OCI-M2 (cell line): ENCODE measurements at regions not wholly inside any gene's neighbourhood (a gene's known extent, or its start where the extent isn't known, plus 50 kb on each side); places are given as distances from the start of the nearest gene placed in this dataset.
"Not testable (repeated sequence)": the region's sequence is repeated elsewhere in the genome, so short reads cannot be mapped to it uniquely, and the experiment has no call there.

Experiments used
- DNase-seq: peaks from one replicate; lab custom pipeline; 2025; ENCODE audit not compliant: unreplicated experiment; lab: John Stamatoyannopoulos, UW

DNA sequence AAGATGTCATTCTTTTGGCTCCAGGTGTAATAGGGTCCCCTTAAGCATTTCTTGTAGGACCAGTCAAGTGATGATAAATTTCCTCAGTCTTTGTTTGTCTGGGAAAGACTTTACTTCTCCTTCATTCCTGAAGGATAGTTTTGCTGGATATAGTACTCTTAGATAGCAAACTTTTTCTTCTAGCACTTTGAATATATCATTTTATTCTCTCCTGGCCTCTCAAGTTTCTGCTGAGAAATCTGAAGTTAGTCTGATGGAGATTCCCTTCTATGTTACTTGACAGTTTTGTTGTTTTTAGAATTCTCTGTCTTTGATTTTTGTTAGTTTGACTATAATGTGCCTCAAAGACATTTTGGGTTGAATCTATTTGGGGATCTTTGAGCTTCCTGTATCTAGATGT lies 181.2 kb upstream of the HES1 start:
- DNase-seq: no peak

DNA sequence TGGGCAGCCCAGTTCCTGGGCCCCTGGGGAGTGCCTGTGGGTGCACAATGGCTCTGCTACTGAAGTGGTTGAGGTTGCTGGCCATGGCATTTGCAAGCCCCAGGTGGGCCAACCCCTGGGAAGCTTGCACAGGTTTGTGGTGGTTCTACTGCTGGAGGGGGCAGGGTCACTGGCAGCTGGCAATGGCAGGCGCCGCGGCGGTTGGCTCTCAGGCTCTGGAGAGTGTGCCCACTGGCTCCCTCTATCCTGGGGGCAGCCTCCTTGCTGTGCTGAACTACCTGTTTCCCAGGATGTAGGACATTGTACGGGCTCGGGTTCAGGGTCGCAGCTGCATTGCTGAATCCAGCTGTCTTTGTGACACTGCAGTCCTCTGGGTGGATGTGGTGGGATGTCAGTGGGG lies 180.2 kb upstream of the HES1 start:
- no peak for DNase-seq

DNA sequence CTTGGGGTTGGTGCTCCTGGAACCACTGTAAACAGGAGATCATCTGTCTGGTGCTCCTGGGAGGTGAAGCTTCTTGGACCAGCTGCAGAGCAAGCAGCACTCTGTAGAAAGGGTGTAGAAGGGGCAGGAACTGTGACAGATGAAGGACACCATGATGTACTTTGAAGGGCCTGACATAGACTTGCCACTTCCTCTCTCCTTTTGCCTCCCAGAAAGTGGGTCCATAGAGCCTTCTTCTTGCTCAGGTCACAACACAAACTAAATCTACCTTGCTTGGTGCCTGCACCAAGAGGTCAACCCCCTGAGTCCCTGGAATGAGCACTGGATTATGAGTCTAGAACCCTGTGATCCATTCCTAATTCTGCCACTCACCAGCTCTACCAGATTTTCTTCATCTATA lies 176.1 kb upstream of the HES1 start:
- no peak for DNase-seq

DNA sequence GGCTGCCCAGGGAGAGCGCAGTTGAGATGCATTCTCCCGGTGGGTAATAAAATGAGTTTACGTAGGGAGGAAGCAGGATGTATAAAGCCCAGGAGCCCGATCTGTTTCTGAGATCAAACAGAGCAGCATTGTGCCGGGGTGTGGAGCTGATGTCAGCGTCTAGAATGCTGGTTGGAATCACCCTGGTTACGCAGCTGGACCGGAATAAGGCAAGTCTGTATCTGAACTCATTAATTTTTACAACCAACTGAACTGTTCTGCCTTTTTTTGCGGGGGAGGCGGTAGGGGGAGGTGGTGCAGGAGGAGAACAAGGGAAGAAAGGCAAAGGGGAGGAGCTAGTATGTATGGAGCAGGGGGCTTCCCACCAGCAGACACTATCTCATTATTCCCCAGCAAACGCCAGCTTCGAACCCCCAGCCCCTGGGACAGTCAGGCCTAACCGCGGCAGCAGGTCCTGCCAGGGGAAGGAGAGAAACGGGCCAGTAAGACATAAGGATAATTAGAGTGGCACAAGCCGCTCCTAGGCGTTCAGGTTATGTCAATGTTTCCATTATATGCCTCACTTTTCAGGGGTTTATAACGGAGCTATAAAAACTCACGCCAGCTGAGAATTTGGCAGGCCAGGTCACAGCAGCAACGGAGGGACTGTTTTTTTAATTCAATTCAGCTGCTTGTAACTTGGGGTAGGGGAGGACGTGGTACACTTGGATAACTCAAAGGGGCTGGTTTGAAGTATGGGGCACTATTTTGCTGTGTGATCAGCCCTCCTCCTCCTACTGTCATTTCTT lies 175.3 kb upstream of the HES1 start:
- DNase-seq: no peak

DNA sequence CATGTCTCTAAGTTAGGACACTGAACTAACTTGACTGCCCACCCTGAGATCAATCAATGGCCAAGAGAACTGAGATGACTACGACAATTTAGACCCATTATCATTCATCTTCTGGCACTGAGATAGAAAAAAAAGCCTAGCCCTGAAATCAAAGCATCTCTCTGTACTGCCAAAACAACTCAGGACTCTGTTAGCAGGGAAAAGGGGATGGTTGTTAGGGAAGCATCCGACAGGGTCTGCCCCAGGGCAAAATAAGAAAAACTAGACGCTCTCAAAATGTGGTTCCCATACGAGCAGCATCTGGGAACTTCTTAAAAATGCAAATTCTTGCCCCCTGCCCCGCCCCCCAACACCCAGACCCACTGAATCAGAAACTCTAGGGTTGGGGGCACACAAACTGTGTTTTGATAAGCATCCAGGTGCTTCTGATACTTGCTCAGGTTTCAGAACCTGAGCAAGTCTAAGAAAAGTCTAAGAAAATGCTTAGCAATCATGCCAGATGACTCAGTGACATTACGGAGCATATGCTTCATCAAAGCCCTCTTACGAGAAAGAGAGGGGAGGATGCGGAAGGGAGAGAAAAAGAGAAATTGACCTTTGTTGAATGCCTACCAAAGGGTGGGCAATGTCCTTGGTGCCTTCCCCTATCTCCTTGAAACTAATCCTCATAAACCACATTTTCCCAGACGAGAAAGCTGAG lies 172.8 kb upstream of the HES1 start:
- no peak for DNase-seq

DNA sequence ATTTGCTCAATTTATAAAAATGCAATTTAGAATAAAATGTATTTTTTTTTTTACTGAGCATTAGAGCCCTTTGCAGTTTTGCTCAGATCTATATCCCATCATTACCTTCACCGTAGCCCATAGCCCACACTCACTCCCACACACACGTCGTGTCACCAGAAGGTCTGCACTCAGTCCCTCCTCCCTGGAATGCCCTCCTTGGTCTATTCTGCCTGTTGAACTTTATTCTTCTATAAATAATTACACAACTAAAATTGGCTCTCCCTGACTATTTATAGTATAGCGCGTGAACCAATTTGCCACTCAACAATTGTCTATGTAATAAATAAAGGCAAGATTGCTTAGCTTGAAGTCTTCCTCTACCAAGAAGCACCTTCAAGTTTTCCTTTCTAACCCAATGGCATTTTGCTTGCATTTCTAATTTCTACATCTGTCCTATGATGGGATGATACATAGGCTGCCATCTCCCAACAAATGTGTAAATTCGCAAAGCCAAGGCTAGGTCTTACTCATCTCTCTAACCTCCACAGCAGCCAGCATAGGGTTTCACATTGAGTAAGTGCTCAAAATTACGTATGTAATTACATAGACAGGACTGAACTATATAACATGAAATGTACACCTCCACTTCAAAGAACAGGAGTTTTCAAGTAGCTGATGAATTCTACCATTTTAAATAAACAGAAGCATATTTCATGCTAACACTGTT lies 172.0 kb upstream of the HES1 start:
- DNase-seq: no peak

DNA sequence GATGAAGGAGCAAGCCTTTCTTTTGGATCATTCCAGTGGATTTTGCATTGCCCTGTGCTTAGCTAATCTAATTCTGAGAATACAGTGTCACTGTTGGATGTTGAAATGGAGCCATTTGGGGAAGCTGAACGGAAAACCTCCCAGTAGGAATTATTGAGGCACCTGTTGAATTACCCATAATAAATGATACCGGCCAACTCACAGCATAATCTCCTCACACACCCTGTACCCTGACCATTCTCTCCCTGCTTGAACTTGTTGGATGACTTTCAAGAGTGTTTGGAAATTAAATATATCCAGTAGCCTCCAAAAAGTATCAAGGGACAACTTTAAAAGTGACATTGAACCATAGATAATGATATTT lies 171.4 kb upstream of the HES1 start:
- no peak for DNase-seq

DNA sequence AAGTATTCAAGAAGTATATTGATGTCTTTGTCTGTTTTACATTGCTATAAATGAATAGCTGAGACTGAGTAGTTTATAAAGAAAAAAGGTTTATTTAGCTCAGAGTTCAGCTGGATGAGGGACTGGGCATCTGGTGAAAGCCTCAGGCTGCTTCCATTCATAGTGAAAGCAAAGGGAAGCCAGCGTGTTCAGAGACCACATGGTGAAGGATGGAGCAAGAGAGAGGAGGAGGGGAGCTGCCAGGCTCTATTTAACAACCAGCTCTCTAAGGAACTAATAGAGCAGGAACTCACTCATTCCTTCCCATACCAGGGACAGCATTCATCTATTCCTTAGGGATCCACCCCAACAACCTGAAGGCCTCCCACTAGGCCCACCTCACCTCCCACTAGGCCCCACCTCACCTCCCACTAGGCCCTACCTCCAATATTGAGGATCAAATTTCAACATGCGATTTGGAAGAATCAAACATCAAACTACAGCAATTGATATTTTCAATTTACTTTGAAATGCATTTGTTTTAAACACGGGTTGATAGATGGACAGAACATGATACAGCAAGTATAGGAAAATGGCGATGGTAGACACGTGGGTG lies 167.5 kb upstream of the HES1 start:
- no peak for DNase-seq

DNA sequence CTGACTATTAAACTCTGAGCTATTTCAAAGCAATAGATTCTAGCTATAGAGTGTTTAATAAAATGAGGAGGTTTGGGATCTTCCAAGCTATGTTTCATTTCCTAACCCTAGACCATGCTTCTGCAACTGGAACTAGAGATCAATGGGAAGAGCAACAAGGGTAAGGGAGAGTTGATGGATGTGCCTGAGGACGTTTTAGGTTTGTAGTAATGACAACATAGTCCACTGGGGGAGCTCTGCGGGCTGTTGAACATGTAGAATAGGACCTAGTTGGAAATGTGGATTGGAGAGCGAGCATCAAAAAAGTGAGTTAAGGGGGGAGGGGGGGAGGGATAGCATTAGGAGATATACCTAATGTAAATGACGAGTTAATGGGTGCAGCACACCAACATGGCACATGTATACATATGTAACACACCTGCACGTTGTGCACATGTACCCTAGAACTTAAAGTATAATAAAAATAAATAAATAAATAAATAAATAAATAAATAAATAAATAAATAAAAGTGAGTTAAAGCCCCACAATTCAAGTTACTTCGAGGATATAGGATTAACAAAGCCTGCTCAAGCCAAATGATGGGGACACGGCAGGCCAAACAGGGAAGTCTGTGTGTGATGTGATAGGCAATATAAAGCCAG lies 165.7 kb upstream of the HES1 start:
- DNase-seq: not testable (repeated sequence)

DNA sequence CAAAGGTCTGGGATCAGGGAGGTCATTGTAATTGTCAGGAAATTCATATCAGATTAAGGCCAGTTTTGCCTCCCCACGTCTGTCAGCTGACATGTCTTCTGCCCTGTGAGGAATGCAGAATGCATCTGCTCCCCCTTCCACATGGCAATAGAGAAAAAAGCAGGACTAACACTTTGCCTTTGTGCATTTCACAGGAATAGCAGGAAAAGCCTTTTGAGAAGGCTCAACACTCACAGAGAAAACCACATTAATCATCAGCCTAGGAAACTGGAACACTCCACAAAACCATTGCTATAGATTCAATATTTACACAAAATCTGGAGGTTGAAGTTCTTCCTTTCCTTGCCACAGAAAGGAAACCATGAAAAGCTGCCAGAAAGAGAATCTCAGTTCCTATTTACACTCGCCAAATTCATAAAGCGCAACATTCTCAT lies 165.2 kb upstream of the HES1 start:
- DNase-seq: no peak

DNA sequence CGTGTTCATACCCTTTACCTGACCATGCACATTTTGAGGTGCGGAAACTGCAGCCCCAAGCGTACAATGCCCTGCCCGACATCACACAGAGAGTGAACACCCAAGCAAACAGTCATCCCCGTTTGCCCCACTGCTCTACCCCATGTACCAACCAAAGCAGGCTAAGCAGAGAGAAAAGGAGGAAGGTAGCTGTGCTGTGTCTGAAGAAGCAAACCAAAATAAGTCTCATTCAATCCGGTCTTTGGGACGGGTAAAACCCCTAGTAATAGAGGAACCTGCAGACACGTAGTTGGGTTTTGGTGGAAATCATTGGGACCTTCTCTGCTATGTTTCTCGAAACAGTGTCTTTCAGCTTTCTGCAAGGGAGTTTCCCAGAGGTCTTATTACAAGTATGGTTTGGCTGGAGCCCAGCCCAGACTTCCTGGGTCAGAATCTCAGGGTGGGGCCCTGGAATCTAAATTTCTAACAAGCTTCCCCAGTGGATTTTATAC lies 164.6 kb upstream of the HES1 start:
- no peak for DNase-seq

DNA sequence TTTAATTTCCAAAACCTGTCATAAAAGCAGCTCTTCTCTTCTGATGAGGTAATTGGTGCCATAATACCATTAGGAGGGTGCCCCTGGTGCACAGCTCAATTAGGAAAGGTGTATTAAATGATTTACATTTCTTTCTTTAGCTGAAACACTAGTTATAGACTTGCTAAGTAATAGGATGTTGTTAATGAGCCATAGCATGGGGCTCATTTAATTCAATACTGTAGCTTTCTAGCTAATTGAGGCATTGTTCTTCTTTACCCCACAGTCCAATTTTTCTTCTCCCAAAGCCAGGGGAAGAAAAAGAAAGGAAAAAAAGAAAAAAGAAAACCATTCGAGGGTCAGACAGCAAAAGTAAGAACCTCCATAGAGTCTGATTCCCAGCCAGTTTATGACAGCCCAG lies 164.0 kb upstream of the HES1 start:
- DNase-seq: no peak

DNA sequence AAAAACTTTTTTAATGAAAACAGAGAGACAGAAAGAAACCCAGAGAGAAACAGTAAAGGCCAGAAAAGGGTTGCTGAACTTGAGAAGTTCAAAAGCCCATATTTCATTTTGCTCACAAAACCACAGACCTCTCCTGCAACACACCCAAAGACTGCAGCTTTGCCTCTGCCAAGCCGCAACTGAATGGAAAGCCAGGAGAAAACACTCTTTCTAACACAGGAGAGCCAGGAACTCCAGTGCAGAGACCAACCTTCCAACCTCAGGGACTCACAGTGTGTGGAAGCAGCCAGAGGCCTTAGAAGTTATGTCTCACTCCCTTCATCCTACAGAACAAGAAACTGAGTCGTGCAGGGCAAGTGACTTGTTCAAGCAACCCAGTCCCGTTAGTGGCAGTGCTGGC lies 163.1 kb upstream of the HES1 start:
- no peak for DNase-seq

DNA sequence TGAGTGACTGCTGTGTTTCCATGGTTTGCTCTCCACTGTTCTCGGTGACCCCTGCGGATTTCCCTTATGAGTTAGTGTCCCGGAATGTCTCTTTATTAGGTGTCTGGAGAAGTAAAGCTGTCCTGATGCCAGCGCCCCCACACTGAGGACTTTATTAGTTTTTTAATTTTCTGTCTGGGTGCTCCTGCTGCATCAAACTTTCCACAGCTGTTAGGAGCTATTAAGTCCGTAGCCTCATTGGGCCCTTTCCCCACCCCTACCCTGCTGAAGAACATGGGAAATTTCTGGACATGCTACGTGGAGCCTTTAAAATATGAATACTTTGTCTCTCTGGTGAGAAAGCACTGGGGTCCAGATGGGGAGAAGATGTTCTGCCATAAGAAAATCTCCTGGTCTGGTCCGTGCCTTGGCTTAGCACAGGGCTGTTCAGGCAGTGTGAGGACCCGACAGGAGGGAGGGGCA lies 161.7 kb upstream of the HES1 start:
- DNase-seq: no peak

DNA sequence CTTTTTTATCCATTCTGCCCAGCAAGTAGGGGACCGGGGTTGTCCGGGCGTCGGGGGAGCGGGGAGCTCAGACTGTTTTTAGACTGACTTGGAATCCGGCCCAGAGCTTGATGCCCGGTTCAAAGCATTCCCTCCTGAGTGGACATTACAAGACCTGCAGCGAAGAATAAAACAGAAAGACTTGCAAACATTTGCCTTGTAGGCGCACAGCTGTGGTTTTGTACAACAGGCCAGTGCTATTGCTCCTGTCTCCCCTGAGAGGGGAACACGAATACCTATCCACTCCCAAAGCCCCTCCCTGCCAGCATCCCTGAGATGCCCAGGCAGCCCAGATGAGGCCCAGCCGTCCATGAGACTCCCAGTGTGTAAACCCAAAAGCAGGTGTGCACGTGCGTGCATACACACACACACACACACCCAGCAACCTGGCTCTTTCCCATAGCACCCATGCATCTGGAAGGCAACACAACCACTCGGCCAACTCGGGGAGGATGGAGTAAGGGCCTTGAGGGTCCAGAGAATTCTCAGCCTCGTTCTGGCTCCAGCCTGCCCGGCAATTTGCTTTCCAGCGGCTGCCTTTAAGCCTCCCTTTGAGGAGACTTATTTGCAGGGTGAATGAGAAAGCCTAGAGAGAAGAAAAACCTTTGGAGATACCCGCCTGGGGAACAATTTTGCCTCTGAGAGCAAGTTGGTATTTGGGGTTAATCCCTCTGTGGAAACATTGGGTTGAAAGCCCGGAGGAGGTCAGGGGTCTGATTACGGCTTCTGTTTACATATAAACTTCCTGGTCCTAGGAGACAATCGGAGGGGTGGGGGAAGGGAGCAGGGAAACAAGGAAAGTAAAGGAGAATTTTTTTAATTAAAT lies 161.0 kb upstream of the HES1 start:
- no peak for DNase-seq

DNA sequence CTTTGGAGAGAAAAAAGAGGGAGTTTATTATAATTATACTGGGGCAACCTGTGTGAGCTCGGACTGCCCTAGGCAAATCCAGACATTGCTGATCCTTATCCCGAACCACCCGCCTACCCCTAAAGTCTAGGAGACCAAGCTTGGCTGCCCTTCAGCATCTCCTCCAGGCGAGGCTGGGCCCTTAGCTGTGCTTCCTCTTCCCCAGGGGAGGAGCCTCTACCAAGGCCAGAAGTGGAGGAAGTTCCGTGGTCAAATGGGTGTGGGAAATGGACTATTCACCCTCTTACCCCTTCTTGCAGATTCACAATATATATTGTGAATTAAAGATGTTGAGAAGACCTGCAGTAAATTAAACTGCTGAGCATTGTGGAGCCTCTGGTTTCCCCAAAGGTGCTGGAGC lies 158.3 kb upstream of the HES1 start:
- DNase-seq: no peak

DNA sequence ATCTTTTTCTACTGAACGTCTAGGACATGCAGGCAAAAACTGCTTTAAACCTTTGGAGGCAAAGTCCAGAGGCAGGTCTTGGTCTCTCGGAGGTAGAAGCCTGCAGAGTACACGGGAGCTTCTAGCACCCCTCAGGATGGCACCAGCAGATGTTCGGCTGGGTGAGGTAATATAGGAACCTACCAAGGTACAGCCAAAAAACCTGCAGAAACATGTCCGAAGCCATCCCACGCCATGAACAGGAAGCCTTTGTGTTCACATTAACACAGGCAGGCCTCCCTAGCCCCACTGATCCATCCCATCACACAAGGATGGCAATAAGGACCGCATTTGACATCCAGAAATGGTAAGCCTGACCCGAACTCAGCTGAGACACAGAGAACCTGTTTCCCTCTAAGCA lies 157.9 kb upstream of the HES1 start:
- DNase-seq: no peak

DNA sequence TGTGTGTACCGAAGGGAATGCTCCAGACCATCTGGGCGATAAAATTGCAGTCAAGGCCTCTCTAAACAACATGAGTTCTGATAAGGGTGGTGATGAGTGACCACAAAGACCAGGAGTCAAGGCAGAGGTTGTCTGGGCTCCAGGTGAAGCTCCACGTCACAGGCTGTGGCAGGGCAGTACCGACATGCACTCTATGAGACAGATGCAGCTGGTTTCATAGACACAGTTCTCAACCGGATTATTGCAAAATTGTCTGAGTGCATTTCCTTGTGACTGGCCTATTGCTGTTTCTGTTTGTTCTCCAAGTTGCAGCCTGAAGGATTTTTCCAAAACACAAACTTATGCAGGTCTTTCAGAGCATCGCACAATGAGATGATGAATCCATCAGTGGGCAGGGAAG lies 157.5 kb upstream of the HES1 start:
- no peak for DNase-seq

DNA sequence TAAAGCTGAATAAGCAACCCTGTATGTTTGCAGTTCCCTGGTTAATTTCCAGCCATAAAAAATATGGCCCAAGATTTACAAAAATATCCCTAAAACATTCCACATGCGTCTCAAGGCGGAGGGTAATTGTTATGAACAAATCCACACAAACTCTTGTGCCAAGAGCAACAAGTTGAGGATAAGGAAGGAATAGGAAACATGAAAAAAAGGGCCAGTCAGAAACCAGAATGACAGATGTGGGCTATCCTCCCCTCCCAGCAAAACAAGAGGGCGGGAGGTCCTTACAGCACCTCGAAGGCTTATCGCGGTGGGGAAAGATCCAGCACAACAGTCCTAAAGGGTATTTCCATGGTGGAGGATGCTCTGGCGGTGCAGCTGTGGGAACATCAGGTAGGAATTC lies 155.6 kb upstream of the HES1 start:
- no peak for DNase-seq

DNA sequence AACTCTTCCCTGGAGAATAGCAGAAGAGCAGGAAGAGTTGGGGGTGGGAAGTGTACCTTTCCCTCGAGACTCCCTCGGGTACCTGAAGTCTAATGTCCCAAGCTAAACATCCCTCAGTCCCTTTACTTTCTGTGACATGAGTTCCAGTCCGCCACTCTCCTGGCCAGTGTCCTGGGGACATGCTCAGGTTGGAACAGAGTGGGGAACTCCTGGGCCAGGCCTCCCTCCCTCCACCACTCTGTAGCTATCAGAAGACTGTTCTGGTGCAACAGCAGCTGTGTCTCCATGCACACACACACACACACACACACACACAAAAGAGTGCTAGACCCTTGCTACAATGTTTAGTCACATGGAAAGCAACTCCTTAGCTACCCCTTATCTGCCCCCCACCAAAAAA lies 155.0 kb upstream of the HES1 start:
- DNase-seq: no peak
